Naive B cell (primary cell): ENCODE measurements at regions not wholly inside any gene's neighbourhood (a gene's known extent, or its start where the extent isn't known, plus 50 kb on each side); places are given as distances from the start of the nearest gene placed in this dataset.

ENCODE experiments used
- ATAC-seq, 2 donors: fragments of 150-1000 bp; cut with Tn5 transposase; 2 replicates each; pipeline ENCODE4 v1.10.0; 2021; ENCODE audit warnings: low read depth in 2 of 2, mild to moderate bottlenecking in 2 of 2, moderate library complexity in 2 of 2
- DNase-seq: peaks from one replicate; pipeline ENCODE4 v3.0.0; 2022
- H3K27ac Mint-ChIP-seq, 6 donors: one replicate each; pipeline ENCODE4 v1.8.0; 2020 to 2022; ENCODE audit warnings: mild to moderate bottlenecking in 6 of 6, mixed read lengths in 6 of 6, moderate library complexity in 5 of 6, inconsistent platforms in 2 of 6
- H3K27me3 Mint-ChIP-seq, 3 donors: one replicate each; pipeline ENCODE4 v1.8.0; 2021 to 2022; ENCODE audit warnings: mixed read lengths in 3 of 3, mild to moderate bottlenecking in 1 of 3
- H3K36me3 Mint-ChIP-seq, 2 donors: one replicate each; pipeline ENCODE4 v1.8.0; 2020 to 2022; ENCODE audit warnings: mixed read lengths in 2 of 2, inconsistent platforms in 1 of 2, mild to moderate bottlenecking in 1 of 2
- H3K4me1 Mint-ChIP-seq, 3 donors: one replicate each; pipeline ENCODE4 v1.8.0; 2020 to 2022; ENCODE audit warnings: mixed read lengths in 3 of 3, inconsistent platforms in 1 of 3, mild to moderate bottlenecking in 1 of 3, moderate library complexity in 1 of 3
- H3K4me3 Mint-ChIP-seq, 8 donors: one replicate each; pipeline ENCODE4 v1.8.0; 2020 to 2022; ENCODE audit warnings: mild to moderate bottlenecking in 8 of 8, mixed read lengths in 8 of 8, moderate library complexity in 8 of 8, inconsistent platforms in 2 of 8
- H3K9me3 Mint-ChIP-seq, 7 donors: one replicate each; pipeline ENCODE4 v1.8.0; 2020 to 2022; ENCODE audit warnings: mixed read lengths in 7 of 7, mild to moderate bottlenecking in 5 of 7, inconsistent platforms in 2 of 7, moderate library complexity in 1 of 7

DNA sequence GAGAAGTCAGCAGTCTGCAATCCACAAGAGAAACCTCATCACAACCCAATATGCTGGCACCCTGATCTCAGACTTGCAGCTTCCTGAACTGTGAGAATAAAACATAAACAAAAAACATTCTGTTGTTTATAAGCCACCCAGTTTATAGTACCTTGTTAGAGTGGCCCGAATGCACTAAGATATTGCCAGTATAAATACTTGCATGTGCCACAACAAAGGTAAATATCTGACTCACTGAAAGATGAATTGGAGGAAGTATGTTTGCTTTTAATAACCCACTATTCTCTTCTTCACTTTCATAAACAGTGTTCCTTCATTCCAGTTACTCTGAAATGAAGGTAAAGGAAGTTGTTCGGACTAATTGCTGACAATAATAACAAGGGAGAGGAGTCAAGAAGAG lies 1163.4 kb upstream of the CDH6 start:
- Mint-ChIP-seq H3K36me3 (no peaks in the 10 kb centered on the region), H3K27me3 (no peaks in the 10 kb centered on the region), H3K4me3 (no peak overlapping the region), H3K9me3 (peaks cover 0 to 7% (median 5%) of the 10 kb centered on the region in 7 donors), H3K27ac (no peak overlapping the region), H3K4me1 (no peaks in the 10 kb centered on the region)
- DNase-seq (no peak), ATAC-seq (no peak)

GRCh38 chr5:30001826-30002225 lies 1191.7 kb upstream of the CDH6 start:
- DNase-seq, result no peak
- Mint-ChIP-seq H3K27ac (no peak overlapping the region), H3K36me3 (no peaks in the 10 kb centered on the region), H3K4me3 (no peak overlapping the region), H3K4me1 (no peaks in the 10 kb centered on the region), H3K27me3 (no peaks in the 10 kb centered on the region), H3K9me3 (peaks cover 3 to 43% (median 14%) of the 10 kb centered on the region in 7 donors)
- no peak for ATAC-seq

- Mint-ChIP-seq H3K9me3 (peaks cover 3 to 28% (median 10%) of the 10 kb centered on the region in 7 donors), H3K27me3 (no peaks in the 10 kb centered on the region), H3K4me1 (no peaks in the 10 kb centered on the region), H3K36me3 (no peaks in the 10 kb centered on the region), H3K27ac (no peak overlapping the region), H3K4me3 (no peak overlapping the region)
- ATAC-seq (no peak), DNase-seq (no peak)
Measured at GRCh38 chr5:30000231-30000630, 1193.3 kb upstream of the CDH6 start.

GRCh38 chr5:29995154-29995553 lies 1198.3 kb upstream of the CDH6 start:
- no peaks in the 10 kb centered on the region for H3K27me3 Mint-ChIP-seq
- no peak overlapping the region for H3K27ac Mint-ChIP-seq
- H3K36me3 Mint-ChIP-seq, result no peaks in the 10 kb centered on the region
- ATAC-seq (no peak), DNase-seq (no peak)
- no peaks in the 10 kb centered on the region for H3K4me1 Mint-ChIP-seq
- no peak overlapping the region for H3K4me3 Mint-ChIP-seq
- H3K9me3 Mint-ChIP-seq, result peaks cover 0 to 9% (median 6%) of the 10 kb centered on the region in 7 donors

DNA sequence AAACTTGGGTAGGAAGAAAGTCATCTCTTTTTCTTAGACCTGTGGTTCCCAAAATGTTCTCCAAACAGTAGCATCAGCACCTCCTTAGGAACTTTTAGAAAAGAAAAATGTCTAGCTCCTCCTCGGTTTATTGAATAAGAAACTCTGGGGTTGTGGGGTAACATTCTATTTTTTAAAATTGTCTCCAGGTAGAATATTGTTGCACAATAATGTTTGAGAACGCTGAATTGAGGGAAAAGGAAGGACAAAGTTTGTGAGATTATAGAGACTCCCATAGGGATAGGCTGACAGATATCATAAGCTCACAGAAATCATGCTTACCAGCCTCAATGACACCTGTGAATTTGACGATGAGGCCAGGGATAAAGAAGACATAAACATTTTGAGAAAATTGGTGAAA lies 1199.0 kb upstream of the CDH6 start:
- no peak overlapping the region for H3K4me3 Mint-ChIP-seq
- no peak for DNase-seq
- no peaks in the 10 kb centered on the region for H3K36me3 Mint-ChIP-seq
- H3K27ac Mint-ChIP-seq, result no peak overlapping the region
- H3K9me3 Mint-ChIP-seq, result peaks cover 0 to 10% (median 4%) of the 10 kb centered on the region in 7 donors
- H3K4me1 Mint-ChIP-seq, result no peaks in the 10 kb centered on the region
- ATAC-seq, result no peak
- H3K27me3 Mint-ChIP-seq, result no peaks in the 10 kb centered on the region

GRCh38 chr5:29993286-29993685 lies 1200.2 kb upstream of the CDH6 start:
- Mint-ChIP-seq H3K9me3 (peaks cover 0 to 11% (median 0%) of the 10 kb centered on the region in 7 donors), H3K4me3 (peak overlapping the region in 1 of 8 donors; percentile 4), H3K4me1 (no peaks in the 10 kb centered on the region), H3K27me3 (no peaks in the 10 kb centered on the region), H3K27ac (no peak overlapping the region), H3K36me3 (no peaks in the 10 kb centered on the region)
- DNase-seq (no peak), ATAC-seq (no peak)

- no peak overlapping the region for H3K4me3 Mint-ChIP-seq
- no peaks in the 10 kb centered on the region for H3K4me1 Mint-ChIP-seq
- ATAC-seq, result no peak
- no peaks in the 10 kb centered on the region for H3K27me3 Mint-ChIP-seq
- H3K27ac Mint-ChIP-seq, result no peak overlapping the region
- H3K9me3 Mint-ChIP-seq, result peaks cover 0 to 11% (median 0%) of the 10 kb centered on the region in 7 donors
- DNase-seq, result no peak
- H3K36me3 Mint-ChIP-seq, result no peaks in the 10 kb centered on the region
Measured at GRCh38 chr5:29992248-29992647, 1201.2 kb upstream of the CDH6 start.

DNA sequence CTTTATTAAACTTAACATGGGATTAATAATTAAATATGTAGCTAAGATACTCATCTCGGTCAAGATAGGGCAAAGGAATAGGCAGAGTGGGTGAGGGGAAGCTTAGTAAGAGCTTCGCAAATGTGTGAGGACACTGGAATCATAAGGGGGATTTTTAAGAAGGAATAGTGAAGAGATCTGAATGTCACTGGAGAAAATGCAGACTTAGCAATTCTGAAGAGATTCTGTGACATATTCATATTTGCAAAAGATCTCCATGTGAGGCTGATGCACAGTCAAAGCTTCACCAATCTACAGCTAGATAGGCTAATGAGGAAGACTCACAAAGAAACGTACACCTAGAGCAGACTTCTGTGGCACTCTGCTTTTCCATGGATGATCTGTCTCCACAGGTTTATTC lies 1202.8 kb upstream of the CDH6 start:
- Mint-ChIP-seq H3K9me3 (peaks cover 0 to 11% (median 0%) of the 10 kb centered on the region in 7 donors), H3K27me3 (no peaks in the 10 kb centered on the region), H3K4me1 (no peaks in the 10 kb centered on the region), H3K27ac (no peak overlapping the region), H3K4me3 (no peak overlapping the region), H3K36me3 (no peaks in the 10 kb centered on the region)
- DNase-seq, result no peak
- no peak for ATAC-seq

DNA sequence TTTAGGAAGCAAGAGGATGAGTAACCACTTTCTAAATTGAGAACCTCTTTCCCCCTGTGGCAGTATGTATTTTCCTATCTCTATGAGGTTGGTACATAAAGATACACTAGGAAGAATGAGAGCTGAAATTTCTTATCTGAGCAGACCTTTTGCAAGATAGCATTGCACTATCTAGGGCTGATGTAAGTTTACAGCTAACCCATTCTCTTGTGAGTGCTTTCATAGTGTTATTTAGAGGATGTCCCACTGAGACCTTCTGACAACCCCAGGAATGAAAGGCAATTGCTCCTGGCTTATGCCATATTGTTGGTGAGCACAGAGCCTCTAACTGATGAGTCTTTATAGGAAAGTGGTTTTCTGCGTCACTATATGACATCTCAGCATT lies 1209.3 kb upstream of the CDH6 start:
- no peak for DNase-seq
- ATAC-seq, result no peak
- no peak overlapping the region for H3K27ac Mint-ChIP-seq
- H3K9me3 Mint-ChIP-seq, result peaks cover 0 to 25% (median 9%) of the 10 kb centered on the region in 7 donors
- H3K4me1 Mint-ChIP-seq, result no peaks in the 10 kb centered on the region
- no peak overlapping the region for H3K4me3 Mint-ChIP-seq
- no peaks in the 10 kb centered on the region for H3K27me3 Mint-ChIP-seq
- no peaks in the 10 kb centered on the region for H3K36me3 Mint-ChIP-seq

- no peaks in the 10 kb centered on the region for H3K4me1 Mint-ChIP-seq
- ATAC-seq, result no peak
- no peak overlapping the region for H3K4me3 Mint-ChIP-seq
- H3K9me3 Mint-ChIP-seq, result peaks cover 1 to 25% (median 9%) of the 10 kb centered on the region in 7 donors
- H3K36me3 Mint-ChIP-seq, result no peaks in the 10 kb centered on the region
- H3K27ac Mint-ChIP-seq, result peak overlapping the region in 1 of 6 donors; percentile 17
- H3K27me3 Mint-ChIP-seq, result no peaks in the 10 kb centered on the region
- no peak for DNase-seq
Measured at GRCh38 chr5:29983528-29984155, 1209.8 kb upstream of the CDH6 start.

- H3K4me3 Mint-ChIP-seq, result no peak overlapping the region
- peaks cover 1 to 25% (median 7%) of the 10 kb centered on the region in 7 donors for H3K9me3 Mint-ChIP-seq
- no peak for ATAC-seq
- no peaks in the 10 kb centered on the region for H3K4me1 Mint-ChIP-seq
- H3K27me3 Mint-ChIP-seq, result no peaks in the 10 kb centered on the region
- no peaks in the 10 kb centered on the region for H3K36me3 Mint-ChIP-seq
- no peak overlapping the region for H3K27ac Mint-ChIP-seq
- DNase-seq, result no peak
Measured at GRCh38 chr5:29982457-29982856, 1211.0 kb upstream of the CDH6 start.

GRCh38 chr5:29972597-29972996 lies 1220.9 kb upstream of the CDH6 start:
- DNase-seq, result no peak
- H3K27me3 Mint-ChIP-seq, result no peaks in the 10 kb centered on the region
- H3K27ac Mint-ChIP-seq, result no peak overlapping the region
- no peaks in the 10 kb centered on the region for H3K4me1 Mint-ChIP-seq
- peaks cover 3 to 9% (median 6%) of the 10 kb centered on the region in 7 donors for H3K9me3 Mint-ChIP-seq
- no peak overlapping the region for H3K4me3 Mint-ChIP-seq
- ATAC-seq, result no peak
- no peaks in the 10 kb centered on the region for H3K36me3 Mint-ChIP-seq

GRCh38 chr5:29963956-29964355 lies 1229.5 kb upstream of the CDH6 start:
- Mint-ChIP-seq H3K9me3 (peaks cover 2 to 27% (median 19%) of the 10 kb centered on the region in 7 donors), H3K36me3 (no peaks in the 10 kb centered on the region), H3K4me3 (no peak overlapping the region), H3K27me3 (no peaks in the 10 kb centered on the region), H3K27ac (no peak overlapping the region), H3K4me1 (no peaks in the 10 kb centered on the region)
- DNase-seq (no peak), ATAC-seq (no peak)

DNA sequence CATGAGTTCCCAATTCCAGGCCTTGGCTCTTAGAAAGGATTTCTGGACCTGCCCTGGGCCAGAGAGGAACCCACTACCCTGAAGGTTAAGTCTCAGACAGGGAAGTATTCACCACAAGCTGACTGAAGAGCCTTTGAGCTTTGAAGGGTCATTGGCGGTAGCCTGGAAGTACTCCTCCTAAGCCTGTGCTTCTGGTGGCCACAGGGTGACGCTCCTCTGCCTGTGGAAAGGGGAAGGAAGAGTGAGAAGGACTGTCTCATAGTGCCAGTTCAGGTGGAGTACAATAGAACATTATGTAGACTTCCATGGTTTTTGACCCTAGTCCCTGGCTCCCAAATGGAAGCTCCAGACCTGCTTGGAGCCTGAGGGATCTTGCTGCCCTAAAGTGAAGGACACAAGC lies 1233.2 kb upstream of the CDH6 start:
- DNase-seq, result no peak

More for the DNA sequence above, 1233.2 kb upstream of the CDH6 start:
- H3K36me3 Mint-ChIP-seq, result no peaks in the 10 kb centered on the region
- H3K27ac Mint-ChIP-seq, result no peak overlapping the region
- peaks cover 2 to 25% (median 13%) of the 10 kb centered on the region in 7 donors for H3K9me3 Mint-ChIP-seq
- no peak overlapping the region for H3K4me3 Mint-ChIP-seq
- ATAC-seq, result no peak
- H3K27me3 Mint-ChIP-seq, result no peaks in the 10 kb centered on the region
- H3K4me1 Mint-ChIP-seq, result no peaks in the 10 kb centered on the region
